OCI-LY1 (cell line): ENCODE measurements at regions not wholly inside any gene's neighbourhood (a gene's known extent, or its start where the extent isn't known, plus 50 kb on each side); places are given as distances from the start of the nearest gene placed in this dataset.

Experiments used
- CTCF ChIP-seq: fragments of 200-600 bp; sonication (generic), shearing (Covaris generic); IDR thresholded peaks from 2 replicates; pipeline ENCODE4 v1.5.1; 2017; ENCODE audit warnings: mild to moderate bottlenecking, antibody characterized with exemption, low read length, moderate library complexity, mixed read lengths
- EZH2 ChIP-seq: fragments of 200-600 bp; sonication (generic), shearing (Covaris generic); IDR thresholded peaks from 2 replicates; pipeline ENCODE4 v1.8.0; 2017; ENCODE audit warnings: borderline replicate concordance, mixed run types, mild to moderate bottlenecking, antibody characterized with exemption, low read length, moderate library complexity, mixed read lengths

- TF ChIP-seq CTCF (no peak), EZH2 (no peak)
These were observed 53.8 kb upstream of the RAD23B start for GRCh38 chr9:107229241-107229741.
